ENCODE measurements at regions not wholly inside any gene's neighbourhood (a gene's known extent, or its start where the extent isn't known, plus 50 kb on each side); places are given as distances from the start of the nearest gene placed in this dataset.

GRCh38 chr4:111228874-111229273 is 606.0 kb upstream of the PITX2 start:
- TF ChIP-seq MAX (IDR thresholded peaks at IDR 0.05): no peak
- TF ChIP-seq ZBTB7A (IDR thresholded peaks at IDR 0.05; ENCODE audit: low read depth): no peak
- TF ChIP-seq TAF1 (IDR thresholded peaks at IDR 0.05; ENCODE audit: low read depth): no peak
- no peak for TF ChIP-seq EGR1 (IDR thresholded peaks at IDR 0.05)
- no peak for TF ChIP-seq YY1 (IDR thresholded peaks at IDR 0.05; ENCODE audit: low read depth)
- TF ChIP-seq RAD21 (IDR thresholded peaks at IDR 0.05; ENCODE audit: low read depth): no peak
- TF ChIP-seq TEAD4 (IDR thresholded peaks at IDR 0.05): no peak
- TF ChIP-seq CEBPB (IDR thresholded peaks at IDR 0.05): no peak
- no peak for TF ChIP-seq NFIC (IDR thresholded peaks at IDR 0.05)
- TF ChIP-seq REST (IDR thresholded peaks at IDR 0.05; ENCODE audit: low read depth): no peak
- TF ChIP-seq TCF12 (IDR thresholded peaks at IDR 0.05; ENCODE audit: low read depth): no peak
- TF ChIP-seq CREB1 (IDR thresholded peaks at IDR 0.05; ENCODE audit: low read depth): no peak
- no peak for TF ChIP-seq FOXM1 (IDR thresholded peaks at IDR 0.05; ENCODE audit: borderline replicate concordance, low read depth)
- no peak for TF ChIP-seq USF1 (IDR thresholded peaks at IDR 0.05)
- no peak for TF ChIP-seq EP300 (IDR thresholded peaks at IDR 0.05; ENCODE audit: borderline replicate concordance)

- no peak for TF ChIP-seq YY1 (IDR thresholded peaks at IDR 0.05; ENCODE audit: low read depth)
- no peak for TF ChIP-seq FOXM1 (IDR thresholded peaks at IDR 0.05; ENCODE audit: borderline replicate concordance, low read depth)
- no peak for TF ChIP-seq TCF12 (IDR thresholded peaks at IDR 0.05; ENCODE audit: low read depth)
- no peak for TF ChIP-seq RAD21 (IDR thresholded peaks at IDR 0.05; ENCODE audit: low read depth)
- TF ChIP-seq TEAD4 (IDR thresholded peaks at IDR 0.05): no peak
- no peak for TF ChIP-seq CREB1 (IDR thresholded peaks at IDR 0.05; ENCODE audit: low read depth)
- no peak for TF ChIP-seq MAX (IDR thresholded peaks at IDR 0.05)
- TF ChIP-seq REST (IDR thresholded peaks at IDR 0.05; ENCODE audit: low read depth): no peak
- no peak for TF ChIP-seq USF1 (IDR thresholded peaks at IDR 0.05)
- no peak for TF ChIP-seq EP300 (IDR thresholded peaks at IDR 0.05; ENCODE audit: borderline replicate concordance)
- no peak for TF ChIP-seq TAF1 (IDR thresholded peaks at IDR 0.05; ENCODE audit: low read depth)
- TF ChIP-seq EGR1 (IDR thresholded peaks at IDR 0.05): no peak
- no peak for TF ChIP-seq ZBTB7A (IDR thresholded peaks at IDR 0.05; ENCODE audit: low read depth)
- no peak for TF ChIP-seq CEBPB (IDR thresholded peaks at IDR 0.05)
- no peak for TF ChIP-seq NFIC (IDR thresholded peaks at IDR 0.05)
Measured at GRCh38 chr4:111230265-111230664, 607.4 kb upstream of the PITX2 start.

- TF ChIP-seq EP300 (IDR thresholded peaks at IDR 0.05; ENCODE audit: borderline replicate concordance) (no peak), CEBPB (IDR thresholded peaks at IDR 0.05) (no peak), TEAD4 (IDR thresholded peaks at IDR 0.05) (no peak)
Measured at GRCh38 chr4:111231281-111231680, 608.4 kb upstream of the PITX2 start.

- TF ChIP-seq RAD21 (IDR thresholded peaks at IDR 0.05; ENCODE audit: low read depth) (no peak), TCF12 (IDR thresholded peaks at IDR 0.05; ENCODE audit: low read depth) (no peak), YY1 (IDR thresholded peaks at IDR 0.05; ENCODE audit: low read depth) (no peak), CREB1 (IDR thresholded peaks at IDR 0.05; ENCODE audit: low read depth) (no peak), MAX (IDR thresholded peaks at IDR 0.05) (no peak), ZBTB7A (IDR thresholded peaks at IDR 0.05; ENCODE audit: low read depth) (no peak), USF1 (IDR thresholded peaks at IDR 0.05) (no peak), FOXM1 (IDR thresholded peaks at IDR 0.05; ENCODE audit: borderline replicate concordance, low read depth) (no peak), TEAD4 (IDR thresholded peaks at IDR 0.05) (no peak), EP300 (IDR thresholded peaks at IDR 0.05; ENCODE audit: borderline replicate concordance) (no peak), CEBPB (IDR thresholded peaks at IDR 0.05) (no peak), TAF1 (IDR thresholded peaks at IDR 0.05; ENCODE audit: low read depth) (no peak)
Measured at GRCh38 chr4:111234939-111235338, 612.1 kb upstream of the PITX2 start.

- TF ChIP-seq FOXM1 (IDR thresholded peaks at IDR 0.05; ENCODE audit: borderline replicate concordance, low read depth) (no peak), TEAD4 (IDR thresholded peaks at IDR 0.05) (no peak), NFIC (IDR thresholded peaks at IDR 0.05) (no peak), TAF1 (IDR thresholded peaks at IDR 0.05; ENCODE audit: low read depth) (no peak), MAX (IDR thresholded peaks at IDR 0.05) (no peak), YY1 (IDR thresholded peaks at IDR 0.05; ENCODE audit: low read depth) (no peak), RAD21 (IDR thresholded peaks at IDR 0.05; ENCODE audit: low read depth) (no peak), USF1 (IDR thresholded peaks at IDR 0.05) (no peak), CREB1 (IDR thresholded peaks at IDR 0.05; ENCODE audit: low read depth) (no peak), CEBPB (IDR thresholded peaks at IDR 0.05) (no peak), EP300 (IDR thresholded peaks at IDR 0.05; ENCODE audit: borderline replicate concordance) (no peak), TCF12 (IDR thresholded peaks at IDR 0.05; ENCODE audit: low read depth) (no peak), ZBTB7A (IDR thresholded peaks at IDR 0.05; ENCODE audit: low read depth) (no peak), REST (IDR thresholded peaks at IDR 0.05; ENCODE audit: low read depth) (no peak), EGR1 (IDR thresholded peaks at IDR 0.05) (no peak)
Measured at GRCh38 chr4:111263836-111264235, 641.0 kb upstream of the PITX2 start.

All from Ishikawa (cell line).